Small intestine (tissue), 7 donors: ENCODE measurements at regions not wholly inside any gene's neighbourhood (a gene's known extent, or its start where the extent isn't known, plus 50 kb on each side); places are given as distances from the start of the nearest gene placed in this dataset.

Source experiments
- DNase-seq, 2 donors: peaks; one replicate each; pipeline versions ENCODE4 v3.0.0 to v3.0.0-alpha.2; 2013
- FAIRE-seq: peaks from 2 replicates; lab custom pipeline; 2012; peaks lifted over from hg19 to GRCh38; lab: Jason Lieb, UNC
- H3K27ac ChIP-seq, 3 donors: one replicate each; pipeline ENCODE4 v1.5.1; 2013; ENCODE audit warnings: low read length in 2 of 3, mild to moderate bottlenecking in 2 of 3, control low read depth in 1 of 3, inconsistent platforms in 1 of 3, low read depth in 1 of 3, moderate library complexity in 1 of 3
- H3K27me3 ChIP-seq, 3 donors: one replicate each; pipeline ENCODE4 v1.6.1; 2013; ENCODE audit warnings: low read length in 3 of 3, inconsistent platforms in 1 of 3; ENCODE audit not compliant: control insufficient read depth in 3 of 3, insufficient read depth in 3 of 3
- H3K36me3 ChIP-seq, 3 donors: one replicate each; pipeline ENCODE4 v1.6.1; 2013; ENCODE audit warnings: low read length in 3 of 3, inconsistent platforms in 1 of 3, low read depth in 1 of 3, mild to moderate bottlenecking in 1 of 3, moderate library complexity in 1 of 3; ENCODE audit not compliant: control insufficient read depth in 3 of 3, insufficient read depth in 2 of 3
- H3K4me1 ChIP-seq, 3 donors: one replicate each; pipeline ENCODE4 v1.6.1; 2013; ENCODE audit warnings: low read length in 2 of 3, inconsistent platforms in 1 of 3, low read depth in 1 of 3, mild to moderate bottlenecking in 1 of 3, moderate library complexity in 1 of 3; ENCODE audit not compliant: control insufficient read depth in 3 of 3, insufficient read depth in 2 of 3
- H3K4me3 ChIP-seq, 3 donors: one replicate each; pipeline ENCODE4 v1.5.1; 2013; ENCODE audit warnings: low read length in 3 of 3, control low read depth in 1 of 3, inconsistent platforms in 1 of 3, low read depth in 1 of 3, mild to moderate bottlenecking in 1 of 3, moderate library complexity in 1 of 3
- H3K9me3 ChIP-seq, 2 donors: one replicate each; pipeline ENCODE4 v1.6.1; 2013; ENCODE audit warnings: low read depth in 1 of 2, low read length in 1 of 2; ENCODE audit not compliant: control insufficient read depth in 2 of 2, insufficient read depth in 1 of 2
- WGBS, 3 donors: extraction: QIAGEN DNeasy Blood & Tissue Kit; methylation state at CpG; one replicate each; pipeline ENCODE4 v1.1.7; 2013; 5-methylcytosine and 5-hydroxymethylcytosine counted together
- donor health status: healthy with polysubstance abuse.
- donor health status: control.
- donor health status: control.
- donor health status: Bipolar disorder and iron deficiency.
- donor health status: healthy.

- Histone ChIP-seq H3K27ac (no peak overlapping the region), H3K4me1 (no peaks in the 10 kb centered on the region), H3K36me3 (no peaks in the 10 kb centered on the region), H3K9me3 (peaks cover 0 to 7% of the 10 kb centered on the region in 2 donors), H3K27me3 (no peaks in the 10 kb centered on the region), H3K4me3 (no peak overlapping the region)
- 71 to 85% (median 72%) methylated on average over 8 of the region's 8 CpGs for WGBS, 3 donors
- DNase-seq (no peak), FAIRE-seq (no peak)
Measured at GRCh38 chr10:113426181-113426877, 126.5 kb upstream of the HABP2 start.

DNA sequence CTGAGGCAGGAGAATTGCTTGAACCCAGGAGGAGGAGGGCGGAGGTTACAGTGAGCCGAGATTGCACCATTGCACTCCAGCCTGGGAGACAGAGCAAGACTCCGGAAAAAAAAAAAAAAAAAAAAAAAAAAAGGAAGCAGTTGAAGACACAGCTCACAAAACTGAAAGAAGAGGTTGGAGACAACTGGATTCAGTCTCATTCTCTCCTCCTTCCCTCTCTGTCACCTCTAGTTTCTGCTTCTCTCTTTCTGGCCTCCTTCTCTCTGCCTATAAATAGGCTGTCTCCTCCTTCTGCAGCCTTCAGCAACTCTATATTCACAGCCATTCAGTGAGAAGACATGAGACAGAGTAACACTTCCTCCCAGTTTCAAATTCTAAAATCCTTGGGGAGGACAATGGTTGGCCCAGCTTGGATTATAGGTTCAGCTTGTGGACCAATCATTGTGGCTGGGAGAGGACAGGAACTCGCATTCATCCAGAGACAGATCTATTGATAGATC is 125.6 kb upstream of the HABP2 start:
- Histone ChIP-seq H3K4me1 (no peaks in the 10 kb centered on the region), H3K27ac (no peak overlapping the region), H3K4me3 (no peak overlapping the region), H3K27me3 (peaks cover 0 to 2% (median 0%) of the 10 kb centered on the region in 3 donors), H3K9me3 (peaks cover 0 to 7% of the 10 kb centered on the region in 2 donors), H3K36me3 (no peaks in the 10 kb centered on the region)
- FAIRE-seq (no peak), DNase-seq (no peak)
- WGBS, 3 donors, result 64 to 80% (median 78%) methylated on average over 4 of the region's 4 CpGs

DNA sequence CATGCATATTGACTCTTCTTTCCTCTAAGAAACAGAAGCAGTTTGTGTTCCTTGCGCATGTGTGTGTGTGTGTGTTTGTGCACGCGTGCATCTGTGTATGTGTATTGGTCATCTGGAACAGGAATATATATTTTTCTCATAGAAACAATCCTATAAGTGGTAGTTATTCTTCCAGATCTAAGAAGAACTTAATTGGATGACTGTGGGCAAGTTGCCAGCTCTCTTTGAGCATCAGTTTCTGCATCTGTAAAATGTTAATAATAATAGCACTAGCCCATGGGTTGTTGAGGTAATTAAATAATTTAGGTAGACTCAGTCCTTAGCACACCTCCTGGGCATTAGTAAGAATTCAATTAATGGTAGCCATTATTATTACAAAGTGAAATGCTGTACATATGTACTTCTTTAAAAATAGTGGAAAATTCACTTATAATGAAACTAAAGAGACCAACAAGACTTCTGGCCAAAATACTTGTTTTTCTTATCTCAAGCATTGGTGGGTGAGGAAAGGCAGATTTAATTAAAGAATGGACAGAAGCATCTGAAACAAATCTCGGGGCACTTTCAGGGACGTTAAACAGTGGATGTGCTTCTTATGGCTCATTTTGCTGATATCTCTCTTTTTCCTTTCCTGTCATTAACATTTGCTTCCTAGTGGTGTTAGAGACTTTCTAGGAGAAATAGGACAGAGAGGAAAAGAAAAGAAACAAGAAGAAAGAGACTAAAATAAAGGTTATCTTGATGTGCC is 124.9 kb upstream of the HABP2 start:
- no peak for DNase-seq
- FAIRE-seq, result no peak
- no peaks in the 10 kb centered on the region for H3K36me3 ChIP-seq
- H3K4me3 ChIP-seq, result no peak overlapping the region
- H3K27me3 ChIP-seq, result peaks cover 0 to 5% (median 0%) of the 10 kb centered on the region in 3 donors
- H3K27ac ChIP-seq, result no peak overlapping the region
- peaks cover 0 to 7% of the 10 kb centered on the region in 2 donors for H3K9me3 ChIP-seq
- 83 to 90% (median 89%) methylated on average over 5 of the region's 5 CpGs for WGBS, 3 donors
- no peaks in the 10 kb centered on the region for H3K4me1 ChIP-seq

- WGBS, 3 donors, result 84 to 91% (median 87%) methylated on average over 6 of the region's 6 CpGs
- no peak overlapping the region for H3K4me3 ChIP-seq
- H3K9me3 ChIP-seq, result peaks cover 0 to 11% of the 10 kb centered on the region in 2 donors
- no peak for FAIRE-seq
- H3K27me3 ChIP-seq, result peaks cover 0 to 5% (median 0%) of the 10 kb centered on the region in 3 donors
- no peaks in the 10 kb centered on the region for H3K4me1 ChIP-seq
- H3K36me3 ChIP-seq, result no peaks in the 10 kb centered on the region
- no peak overlapping the region for H3K27ac ChIP-seq
- DNase-seq, result no peak
Measured at GRCh38 chr10:113430634-113431397, 122.0 kb upstream of the HABP2 start.

GRCh38 chr10:113431398-113432160 is 121.3 kb upstream of the HABP2 start:
- H3K4me3 ChIP-seq, result no peak overlapping the region
- FAIRE-seq (no peak), DNase-seq (no peak)
- H3K27me3 ChIP-seq, result peaks cover 0 to 5% (median 0%) of the 10 kb centered on the region in 3 donors
- H3K36me3 ChIP-seq, result no peaks in the 10 kb centered on the region
- peaks cover 0 to 11% of the 10 kb centered on the region in 2 donors for H3K9me3 ChIP-seq
- no peak overlapping the region for H3K27ac ChIP-seq
- H3K4me1 ChIP-seq, result no peaks in the 10 kb centered on the region
- 68 to 83% (median 81%) methylated on average over 16 of the region's 16 CpGs for WGBS, 3 donors

- Histone ChIP-seq H3K4me3 (no peak overlapping the region), H3K9me3 (peaks cover 0 to 11% of the 10 kb centered on the region in 2 donors), H3K27ac (no peak overlapping the region), H3K27me3 (peaks cover 0 to 5% (median 0%) of the 10 kb centered on the region in 3 donors), H3K36me3 (no peaks in the 10 kb centered on the region), H3K4me1 (no peaks in the 10 kb centered on the region)
- 66 to 87% (median 70%) methylated on average over 2 of the region's 2 CpGs for WGBS, 3 donors
- FAIRE-seq (no peak), DNase-seq (no peak)
Measured at GRCh38 chr10:113433711-113434110, 119.1 kb upstream of the HABP2 start.

DNA sequence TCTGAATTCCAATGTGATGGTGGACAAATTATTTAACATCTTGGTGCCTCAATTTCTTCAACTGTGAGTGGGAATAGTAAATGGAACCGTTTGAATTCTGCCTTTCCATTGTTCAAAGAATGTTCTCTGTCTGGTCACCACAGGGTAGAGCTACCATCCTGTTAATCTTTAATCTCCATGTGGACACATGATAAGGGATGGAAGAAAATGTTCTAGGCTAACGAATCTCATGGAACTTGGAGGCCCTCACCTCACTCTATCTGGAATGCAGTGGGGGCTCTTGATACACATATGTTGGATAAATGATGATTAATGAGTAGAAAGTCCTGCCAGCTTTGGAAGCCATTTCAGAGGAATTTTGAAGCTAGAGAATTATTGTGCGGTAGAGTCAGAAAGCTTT is 118.5 kb upstream of the HABP2 start:
- no peak for FAIRE-seq
- Histone ChIP-seq H3K4me1 (no peaks in the 10 kb centered on the region), H3K27me3 (peaks cover 0 to 5% (median 0%) of the 10 kb centered on the region in 3 donors), H3K36me3 (no peaks in the 10 kb centered on the region), H3K27ac (no peak overlapping the region), H3K4me3 (no peak overlapping the region), H3K9me3 (peaks cover 0 to 11% of the 10 kb centered on the region in 2 donors)
- WGBS, 3 donors, result 40 to 68% (median 42%) methylated on average over 3 of the region's 3 CpGs
- DNase-seq, result no peak
